ENCODE measurements at regions not wholly inside any gene's neighbourhood (a gene's known extent, or its start where the extent isn't known, plus 50 kb on each side); places are given as distances from the start of the nearest gene placed in this dataset.
"Not testable (repeated sequence)": the region's sequence is repeated elsewhere in the genome, so short reads cannot be mapped to it uniquely, and the experiment has no call there.

DNA sequence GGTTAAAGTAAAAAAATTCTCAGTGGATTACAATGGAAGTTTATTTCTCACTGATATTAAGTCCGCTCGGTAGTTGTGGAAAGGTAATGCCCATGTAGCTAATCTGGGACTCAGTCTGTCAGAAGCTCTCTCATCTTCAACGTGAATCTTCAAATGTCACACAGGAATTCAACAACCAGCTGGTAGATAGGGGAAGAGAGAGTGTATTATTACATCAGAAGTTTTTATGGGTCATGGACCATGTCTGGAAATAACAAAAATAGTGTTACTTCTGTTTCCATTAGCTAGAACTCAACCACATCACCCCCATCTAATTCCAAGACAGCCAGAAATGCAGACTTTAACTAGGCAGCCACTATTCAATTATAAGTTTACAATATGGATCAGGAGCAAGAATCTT is 506.1 kb upstream of the HTR2C start:
- DNase-seq = no peak

DNA sequence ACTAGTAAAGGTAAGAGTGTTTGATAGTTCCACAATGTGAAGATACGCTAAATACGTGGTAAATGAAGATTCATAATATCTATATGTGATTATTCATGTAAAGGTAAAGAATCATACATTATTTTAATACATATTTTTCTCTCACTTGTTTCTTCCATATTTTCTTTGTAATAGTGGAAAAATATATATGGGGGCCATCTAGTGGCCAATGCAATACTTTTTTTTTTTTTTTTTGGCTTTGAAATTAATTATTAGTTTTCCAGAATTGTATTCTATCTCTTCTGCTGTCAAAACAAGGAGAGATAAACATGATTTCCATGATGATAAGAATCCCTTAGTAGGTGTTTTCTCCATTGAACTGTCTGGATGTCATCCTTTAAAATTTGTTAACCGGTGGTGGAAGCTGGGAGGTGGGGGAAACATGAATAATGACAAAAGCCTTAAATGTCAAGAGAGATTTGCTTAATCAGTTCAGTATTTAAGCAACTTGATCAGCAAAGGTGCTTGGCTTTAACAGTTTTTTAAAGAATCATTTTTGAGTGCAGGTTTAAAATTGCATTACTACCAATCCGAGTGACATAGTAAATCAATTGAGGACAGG is 508.7 kb upstream of the HTR2C start:
- no peak for DNase-seq

DNA sequence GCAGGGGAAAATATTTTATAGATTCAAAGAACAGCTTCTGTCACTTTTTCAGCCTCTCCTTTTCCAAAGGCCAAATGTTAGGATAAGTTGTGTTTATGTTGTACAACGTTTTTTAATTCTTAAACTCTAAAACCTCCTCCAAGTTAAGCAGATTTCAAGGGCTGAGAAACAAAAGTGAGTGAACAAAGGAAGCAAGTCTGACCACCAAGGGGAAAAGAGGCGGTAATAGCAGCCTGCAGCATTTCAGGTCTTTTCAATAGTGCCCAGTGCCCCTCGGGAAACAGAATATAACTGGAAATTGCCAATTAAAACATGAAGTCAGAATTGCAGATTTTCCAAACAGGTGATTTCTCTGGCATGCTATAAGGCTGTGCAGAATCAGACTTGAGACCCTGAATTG is 510.0 kb upstream of the HTR2C start:
- DNase-seq = no peak

DNA sequence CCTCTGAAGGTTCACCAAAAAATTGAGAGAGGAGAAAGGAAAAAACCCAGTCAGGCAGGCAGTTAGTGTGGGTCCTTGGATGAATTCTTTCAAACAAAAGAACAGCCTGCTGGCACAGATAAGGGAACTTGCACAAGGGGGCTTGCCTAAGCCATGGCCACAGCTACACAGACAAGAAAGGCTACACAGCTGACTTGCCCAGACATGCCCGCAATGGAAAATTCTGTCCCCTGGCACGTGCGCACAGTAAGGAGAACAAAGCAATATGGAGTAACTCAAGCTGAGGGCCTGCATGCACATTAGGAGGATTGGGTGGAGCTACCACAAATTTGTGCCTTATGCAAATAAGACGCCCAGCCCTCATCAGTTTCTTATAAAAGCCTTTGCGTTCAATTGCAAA is 512.5 kb upstream of the HTR2C start:
- DNase-seq = no peak

DNA sequence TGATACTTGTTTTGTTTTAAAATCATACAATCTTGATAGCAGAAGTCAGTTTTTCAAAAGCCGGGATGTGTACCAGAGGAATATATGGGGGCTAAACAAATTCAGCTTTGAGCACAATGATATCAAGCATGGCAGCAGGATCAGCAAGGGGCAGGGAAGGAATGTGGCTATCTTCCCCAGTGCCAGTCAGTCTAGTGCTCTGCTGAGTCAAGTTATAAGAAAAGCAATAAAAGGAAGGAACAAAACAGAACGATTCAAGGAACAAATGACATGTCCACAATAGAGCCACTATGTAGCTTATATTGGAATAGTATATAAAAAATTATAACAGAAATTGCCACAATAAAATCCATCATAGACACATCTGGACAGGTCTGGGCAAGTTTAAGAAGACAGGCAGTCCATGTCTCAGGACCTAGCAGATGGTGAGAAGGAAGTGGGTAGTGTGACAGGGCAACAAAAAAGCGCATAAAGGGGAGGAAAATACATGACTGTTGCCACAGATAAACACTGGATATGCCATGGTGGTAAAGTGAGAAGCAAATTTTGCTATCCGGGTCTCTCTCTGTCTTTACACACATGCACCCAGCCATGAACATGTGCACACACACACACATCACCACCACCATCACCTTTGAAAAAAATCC is 518.2 kb upstream of the HTR2C start:
- no peak for DNase-seq

DNA sequence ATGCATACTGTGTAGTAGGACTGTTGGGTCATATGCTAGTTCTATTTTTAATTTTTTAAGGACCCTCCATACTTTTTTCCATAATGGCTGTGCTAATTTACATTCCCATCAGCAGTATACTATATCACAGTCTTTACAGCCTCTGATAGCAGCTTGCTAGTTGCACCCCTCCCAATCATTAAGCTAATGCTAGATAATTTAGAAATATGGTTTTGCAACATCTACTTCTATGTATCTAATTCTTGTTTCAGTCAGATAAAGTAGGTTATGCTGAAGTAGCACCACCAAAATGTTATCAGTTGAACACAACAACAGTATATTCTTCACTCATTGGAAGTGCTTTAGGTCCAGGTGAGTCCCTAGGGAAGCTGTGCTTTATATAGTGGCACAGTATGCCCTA is 522.7 kb upstream of the HTR2C start:
- DNase-seq = no peak

DNA sequence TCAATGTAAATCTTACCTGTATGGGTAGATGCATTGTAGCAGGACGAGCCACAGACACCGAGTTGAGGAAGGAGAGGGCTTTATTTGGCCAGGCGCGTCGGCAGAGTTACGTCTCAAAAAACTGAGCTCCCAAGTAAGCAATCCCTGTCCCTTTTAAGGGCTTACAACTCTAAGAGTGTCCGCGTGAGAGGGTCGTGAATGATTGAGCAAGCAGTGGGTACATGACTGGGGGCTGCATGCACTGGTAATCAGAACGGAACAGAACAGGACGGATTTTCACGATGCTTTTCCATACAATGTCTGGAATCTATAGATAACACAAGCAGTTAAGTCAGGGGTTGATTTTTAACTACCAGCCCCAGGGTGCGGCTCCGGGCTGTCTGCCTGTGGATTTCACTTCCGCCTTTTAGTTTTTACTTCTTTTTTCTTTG is 524.9 kb upstream of the HTR2C start:
- no peak for DNase-seq

DNA sequence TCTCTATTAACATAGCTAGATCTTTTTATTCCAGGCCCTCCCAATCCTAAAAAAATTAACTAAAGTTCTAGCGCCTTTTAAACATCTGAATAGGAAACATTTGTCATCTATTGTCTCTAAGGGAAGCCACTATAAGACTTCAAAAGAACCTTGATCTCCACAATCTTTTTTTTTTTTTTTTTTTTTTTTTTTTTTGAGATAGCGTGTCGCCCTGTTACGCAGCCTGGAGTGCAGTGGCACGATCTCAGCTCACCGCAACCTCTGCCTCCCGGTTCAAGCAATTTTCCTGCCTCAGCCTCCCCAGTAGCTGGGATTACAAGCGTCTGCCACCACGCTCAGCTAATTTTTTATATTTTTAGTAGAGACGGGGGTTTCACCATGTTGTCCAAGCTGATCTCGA is 526.5 kb upstream of the HTR2C start:
- not testable (repeated sequence) for DNase-seq

DNA sequence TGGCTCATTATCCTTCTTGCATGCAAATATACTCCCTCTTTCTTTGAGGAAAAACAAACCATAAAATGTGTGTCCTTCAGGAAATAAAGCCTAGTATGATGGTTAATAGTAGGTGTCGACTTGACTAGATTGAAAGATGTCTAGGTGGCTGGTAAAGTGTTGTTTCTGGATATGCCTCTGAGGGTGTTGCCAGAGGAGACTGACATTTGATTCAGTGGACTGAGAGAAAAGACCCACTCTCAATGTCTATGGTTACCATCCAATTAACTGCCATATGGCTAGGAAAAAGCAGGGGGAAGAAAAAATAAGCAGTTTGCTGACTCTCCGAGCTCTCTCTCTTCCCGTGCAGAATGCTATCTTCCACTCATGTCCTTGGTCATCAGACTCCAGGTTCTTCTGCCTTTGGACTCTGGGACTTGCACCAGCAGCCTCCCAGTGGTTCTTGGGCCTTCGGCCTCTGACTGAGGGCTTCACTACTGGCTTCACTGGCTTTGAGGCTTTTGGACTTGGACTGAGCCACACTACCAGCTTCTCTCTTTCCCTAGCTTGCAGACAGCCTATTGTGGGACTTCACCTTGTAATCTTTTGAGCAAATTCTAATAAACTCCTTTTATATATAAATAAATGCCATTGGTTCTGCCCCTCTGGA is 532.1 kb upstream of the HTR2C start:
- no peak for DNase-seq

DNA sequence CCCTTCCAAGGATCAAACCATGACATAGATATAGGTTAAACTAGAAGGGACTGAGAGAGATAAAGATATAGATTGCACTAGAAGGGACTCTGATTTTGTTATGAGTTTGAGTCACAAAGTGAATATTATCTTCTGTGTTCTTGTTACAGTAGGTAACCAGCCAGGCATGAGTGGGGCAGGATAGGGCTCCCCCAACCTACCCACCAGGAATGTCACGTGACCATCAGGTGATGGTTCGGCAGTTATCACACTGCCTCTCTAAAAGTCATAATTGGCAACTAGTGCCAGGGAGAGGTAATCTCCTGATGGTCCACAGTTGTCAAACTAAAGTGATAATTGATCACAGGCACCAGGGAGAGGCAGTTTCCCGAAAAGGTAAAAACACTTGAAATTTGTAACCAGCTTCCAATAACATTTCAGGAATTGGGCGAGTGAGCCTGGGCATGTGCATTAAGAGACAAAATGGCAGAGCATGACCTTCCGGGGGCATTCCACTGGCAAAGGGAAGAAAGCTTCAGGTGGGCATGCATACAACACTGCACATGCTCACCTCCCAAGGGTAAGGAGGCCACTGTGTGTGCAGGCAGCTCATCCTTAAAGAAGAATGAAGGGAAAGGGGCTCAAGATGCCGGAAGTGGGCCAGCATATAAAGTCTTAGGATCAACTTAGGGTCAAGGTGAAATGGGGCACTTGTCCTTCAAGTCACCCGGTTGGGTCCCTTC is 533.6 kb upstream of the HTR2C start:
- DNase-seq = no peak

DNA sequence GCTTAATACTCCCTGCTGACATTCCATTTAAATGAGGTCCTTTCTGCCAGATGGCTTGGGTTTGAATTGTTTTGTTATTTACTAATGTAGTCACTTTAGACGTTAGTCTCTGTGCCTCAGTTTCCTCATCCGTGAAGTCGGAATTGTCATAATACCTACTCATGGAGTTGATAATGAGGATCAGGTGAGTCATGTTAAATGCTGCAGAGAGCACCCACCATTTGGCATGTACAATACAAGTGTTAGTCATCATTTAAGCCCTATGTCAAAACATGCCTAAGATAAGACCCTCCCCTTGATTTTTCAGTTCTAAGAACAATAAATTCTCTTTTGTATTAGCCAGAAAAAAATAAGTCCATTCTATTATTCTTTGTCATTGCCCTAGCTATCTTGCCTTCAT is 534.8 kb upstream of the HTR2C start:
- DNase-seq = no peak

DNA sequence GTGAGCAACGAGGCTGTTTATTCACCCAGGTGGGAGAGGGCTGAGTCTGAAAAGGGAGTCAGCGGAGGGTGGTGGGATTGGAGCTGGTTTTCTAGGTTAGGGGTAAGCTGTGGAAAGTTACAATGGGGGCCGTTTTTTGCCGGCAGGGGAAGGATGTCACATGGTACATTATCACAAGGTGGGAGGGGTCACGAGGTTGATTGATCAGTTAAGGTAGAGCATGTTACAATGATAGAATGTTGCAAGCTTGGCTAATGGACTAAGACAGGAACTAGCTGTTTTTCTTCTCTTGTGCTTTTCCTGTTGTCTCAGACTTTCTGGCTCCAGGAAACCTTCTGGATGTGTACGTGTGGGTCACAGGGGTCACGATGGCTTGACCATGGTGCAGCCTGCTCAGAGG is 536.3 kb upstream of the HTR2C start:
- DNase-seq = no peak

DNA sequence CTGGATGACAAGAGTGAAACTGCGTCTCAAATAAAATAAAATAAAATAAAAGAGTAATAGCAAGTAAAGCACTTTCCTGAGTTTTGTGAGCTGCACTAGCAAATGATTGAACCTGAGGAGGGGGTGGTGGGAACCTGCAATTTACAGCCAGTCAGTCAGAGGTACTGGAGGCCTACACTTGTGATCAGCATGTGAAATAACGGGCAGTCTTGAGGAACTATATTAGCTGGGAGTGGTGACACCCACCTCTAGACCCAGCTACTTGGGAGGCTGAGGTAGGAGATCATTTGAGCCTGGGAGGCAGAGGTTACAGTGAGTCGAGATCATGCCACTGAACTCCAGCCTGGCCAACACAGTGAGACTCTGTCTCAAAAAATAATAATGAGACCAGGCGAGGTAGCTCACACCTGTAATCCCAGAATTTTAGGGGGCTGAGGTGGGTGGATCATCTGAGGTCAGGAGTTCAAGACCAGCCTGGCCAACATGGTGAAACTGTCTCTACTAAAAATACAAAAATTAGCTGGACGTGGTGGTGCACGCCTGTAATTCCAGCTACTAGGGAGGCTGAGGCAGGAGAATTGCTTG is 537.1 kb upstream of the HTR2C start:
- no peak for DNase-seq

DNA sequence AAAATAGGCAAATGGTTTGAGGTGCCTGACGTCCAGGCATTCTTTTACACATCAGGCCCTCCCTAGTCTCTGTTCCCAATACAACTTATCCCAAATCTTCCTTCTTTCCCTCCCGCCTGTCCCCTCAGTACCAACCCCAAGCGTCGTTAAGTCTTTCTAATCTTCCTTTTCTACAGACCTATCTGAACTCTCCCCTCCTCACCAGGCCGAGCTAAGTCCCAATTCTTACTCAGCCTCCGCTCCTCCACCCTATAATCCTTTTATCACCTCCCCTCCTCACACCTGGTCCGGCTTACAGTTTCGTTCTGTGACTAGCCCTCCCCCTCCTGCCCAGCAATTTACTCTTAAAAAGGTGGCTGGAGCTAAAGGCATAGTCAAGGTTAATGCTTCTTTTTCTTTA is 542.4 kb upstream of the HTR2C start:
- not testable (repeated sequence) for DNase-seq

DNA sequence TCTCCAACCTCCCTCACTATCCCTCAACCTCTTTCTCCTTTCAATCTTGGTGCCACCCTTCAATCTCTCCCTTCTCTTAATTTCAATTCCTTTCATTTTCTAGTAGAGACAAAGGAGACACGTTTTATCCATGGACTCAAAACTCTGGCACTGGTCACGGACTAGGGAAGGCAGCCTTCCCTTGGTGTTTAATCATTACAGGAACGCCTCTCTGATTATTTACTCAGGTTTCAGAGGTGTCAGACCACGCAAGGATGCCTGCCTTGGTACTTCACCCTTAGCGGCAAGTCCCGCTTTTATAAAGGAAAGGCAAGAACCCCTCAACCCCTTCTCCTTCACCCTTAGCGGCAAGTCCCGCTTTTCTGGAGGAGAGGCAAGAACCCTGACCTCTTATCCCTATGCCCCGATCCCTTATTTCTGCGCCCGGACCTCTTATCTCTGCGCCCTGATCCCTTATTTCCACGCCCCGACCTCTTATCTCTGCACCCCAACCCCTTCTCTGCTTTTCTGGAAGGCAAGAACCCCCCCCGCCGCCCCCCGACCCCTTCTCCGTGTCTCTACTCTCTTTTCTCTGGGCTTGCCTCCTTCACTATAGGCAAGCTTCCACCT is 543.1 kb upstream of the HTR2C start:
- DNase-seq = not testable (repeated sequence)

DNA sequence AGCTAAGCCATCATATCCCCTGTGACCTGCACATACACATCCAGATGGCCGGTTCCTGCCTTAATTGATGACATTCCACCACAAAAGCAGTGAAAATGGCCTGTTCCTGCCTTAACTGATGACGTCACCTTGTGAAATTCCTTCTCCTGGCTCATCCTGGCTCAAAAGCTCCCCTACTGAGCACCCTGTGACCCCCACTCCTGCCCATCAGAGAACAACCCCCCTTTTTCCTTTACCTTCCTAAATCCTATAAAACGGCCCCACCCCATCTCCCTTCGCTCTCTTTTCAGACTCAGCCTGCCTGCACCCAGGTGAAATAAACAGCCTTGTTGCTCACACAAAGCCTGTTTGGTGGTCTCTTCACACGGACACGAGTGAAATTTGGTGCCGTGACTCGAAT is 543.8 kb upstream of the HTR2C start:
- DNase-seq = not testable (repeated sequence)

DNA sequence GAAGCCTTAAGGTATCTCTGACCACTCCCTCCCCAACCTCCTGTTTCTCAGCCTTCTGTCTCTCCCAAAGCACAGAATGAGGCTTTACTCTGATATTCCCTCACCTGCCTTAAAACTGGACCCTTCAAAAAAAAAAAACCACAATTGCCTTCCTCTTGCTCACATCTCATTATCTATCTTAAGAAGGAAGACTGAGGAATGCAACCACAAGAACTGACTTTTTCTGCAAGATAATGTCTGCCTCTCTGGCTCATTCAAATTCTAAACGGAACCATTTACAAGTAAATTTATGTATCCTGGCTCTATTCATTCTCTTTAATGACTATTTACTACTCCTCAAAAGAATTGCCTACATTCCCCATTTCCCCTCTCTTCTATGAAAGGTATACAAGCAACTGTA is 545.5 kb upstream of the HTR2C start:
- no peak for DNase-seq

DNA sequence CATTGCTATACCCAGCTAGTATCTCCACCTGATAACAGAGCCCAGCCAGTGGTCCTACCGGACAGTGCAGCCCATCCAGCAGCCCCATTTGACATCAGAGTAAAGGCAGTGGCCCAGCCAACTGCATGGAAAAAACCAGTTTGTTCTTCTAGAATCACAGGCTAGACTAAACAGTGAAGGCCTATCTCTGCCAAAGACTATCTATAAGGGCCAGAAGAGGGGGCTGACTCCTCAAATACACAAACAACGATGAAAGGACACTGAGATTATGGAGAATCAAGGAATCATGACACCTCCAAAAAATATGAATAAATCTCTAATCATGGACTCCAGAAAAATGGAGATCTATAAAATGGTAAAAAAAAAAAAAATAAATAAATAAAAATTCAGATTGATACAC is 546.4 kb upstream of the HTR2C start:
- DNase-seq = no peak

DNA sequence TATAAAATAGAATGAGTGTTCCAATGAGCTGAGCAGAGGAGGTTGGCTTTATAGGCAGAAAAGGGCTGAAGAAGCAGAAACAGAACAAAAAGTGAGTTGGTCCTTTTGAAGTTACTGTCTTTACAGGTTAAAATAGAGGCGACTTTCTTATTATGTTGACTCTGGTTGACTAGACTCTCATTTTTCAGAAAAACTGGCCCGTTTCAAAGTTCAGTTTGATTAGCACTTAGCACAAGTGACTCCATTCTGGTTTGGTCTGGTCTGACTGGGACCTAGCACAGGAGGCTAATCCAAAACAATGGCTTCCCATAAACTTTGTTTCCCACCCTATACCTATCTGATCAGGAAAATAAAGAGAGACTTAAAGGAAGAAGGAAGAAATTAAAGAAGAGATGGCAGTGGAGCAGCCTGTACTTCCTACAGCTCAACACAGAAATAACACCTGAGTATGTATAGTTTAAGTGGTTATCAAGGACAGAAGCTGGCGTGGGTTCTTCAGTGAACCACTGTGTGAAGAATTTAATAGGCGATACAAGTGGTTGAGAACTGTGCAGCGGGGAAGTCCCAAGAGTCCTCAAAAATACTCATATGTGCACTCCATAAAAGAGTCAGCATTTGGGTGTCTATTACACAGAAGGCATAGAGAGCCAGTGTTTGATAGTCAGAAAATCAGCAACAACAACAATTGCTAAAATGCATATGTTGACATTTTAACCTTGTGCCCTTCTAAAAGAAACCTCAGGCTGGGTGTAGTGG is 554.8 kb upstream of the HTR2C start:
- no peak for DNase-seq

DNA sequence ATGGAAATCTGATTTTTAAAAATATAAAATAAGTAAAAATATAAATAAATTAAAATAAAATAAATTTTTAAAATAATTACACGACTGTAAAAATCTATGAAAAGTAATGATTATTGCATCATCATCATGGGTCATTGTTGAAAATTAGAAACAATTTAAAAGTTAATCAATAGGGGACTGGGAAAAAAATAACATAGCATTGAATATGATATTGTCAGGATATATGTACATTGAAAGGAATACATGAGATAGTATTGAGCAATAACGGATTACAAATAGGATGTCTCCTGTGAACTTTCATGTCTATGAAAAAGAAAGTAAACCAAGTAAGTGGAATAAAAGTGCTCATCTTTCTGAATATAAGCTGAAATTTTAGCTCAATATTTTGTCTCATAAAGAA is 566.8 kb upstream of the HTR2C start:
- no peak for DNase-seq

DNA sequence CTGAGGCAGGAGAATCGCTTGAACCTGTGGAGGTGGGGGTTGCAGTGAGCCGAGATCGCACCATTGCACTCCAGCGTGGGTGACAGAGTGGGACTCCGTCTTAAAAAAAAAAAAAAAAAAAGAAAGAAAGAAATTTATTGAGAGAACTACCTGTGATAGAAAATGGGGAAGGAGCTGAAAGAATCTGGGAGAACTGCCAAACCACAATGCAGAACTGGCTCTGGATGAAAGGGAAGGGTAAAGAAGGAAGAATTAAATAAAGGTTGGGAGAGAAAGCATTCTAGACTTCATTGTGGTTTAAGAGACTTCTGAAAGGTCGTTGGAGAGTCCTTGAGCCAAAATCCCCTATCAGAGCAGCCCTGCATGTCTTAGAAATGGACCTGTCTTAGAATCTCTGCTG is 567.9 kb upstream of the HTR2C start:
- no peak for DNase-seq

DNA sequence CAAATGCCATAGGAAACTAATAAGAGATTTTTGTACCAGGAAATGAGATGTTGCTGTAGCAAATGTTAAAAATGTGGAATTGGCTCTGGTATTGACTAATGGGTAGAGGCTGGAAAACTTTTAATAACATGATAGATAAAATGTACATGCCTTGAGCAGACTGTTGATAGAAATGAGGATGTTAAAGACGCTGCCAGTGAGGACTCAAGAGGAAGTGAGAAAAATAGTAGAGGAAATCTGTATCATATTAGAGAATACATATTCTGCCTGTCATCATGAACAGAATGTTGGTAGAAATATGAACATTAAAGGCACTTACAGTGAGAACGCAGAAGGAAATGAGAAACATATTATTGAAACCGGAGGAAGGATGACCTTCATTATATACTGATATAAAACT is 577.2 kb upstream of the HTR2C start:
- no peak for DNase-seq

Measured in stimulated activated CD4-positive, alpha-beta T cell treated with anti-CD3 and anti-CD28 coated beads, Interleukin-2, amount 100 ng/mL, for 48 hours (primary cell).